OCI-LY1 (cell line): ENCODE measurements at regions not wholly inside any gene's neighbourhood (a gene's known extent, or its start where the extent isn't known, plus 50 kb on each side); places are given as distances from the start of the nearest gene placed in this dataset.

Source experiments
- H2AFZ ChIP-seq: fragments of 200-600 bp; sonication (generic), shearing (Covaris generic); 2 replicates; pipeline ENCODE4 v1.6.0; 2014; ENCODE audit warnings: antibody characterized with exemption, mild to moderate bottlenecking, low read length
- H3F3A ChIP-seq: fragments of 200-600 bp; sonication (generic), shearing (Covaris generic); 2 replicates; pipeline ENCODE4 v1.6.0; 2014; ENCODE audit warnings: mild to moderate bottlenecking, antibody characterized with exemption, low read length, moderate library complexity; ENCODE audit not compliant: insufficient read depth
- H3K27ac ChIP-seq: fragments of 200-600 bp; sonication (generic); 2 replicates; pipeline ENCODE4 v1.5.1; 2014; ENCODE audit warnings: low read length, mixed run types, mild to moderate bottlenecking, low read depth; ENCODE audit not compliant: poor library complexity, severe bottlenecking
- H3K27me3 ChIP-seq: fragments of 200-600 bp; sonication (generic); 2 replicates; pipeline ENCODE4 v1.6.0; 2014; ENCODE audit warnings: antibody characterized with exemption, mild to moderate bottlenecking, low read length, moderate library complexity; ENCODE audit not compliant: insufficient read depth
- H3K36me3 ChIP-seq: fragments of 200-600 bp; sonication (generic); 2 replicates; pipeline ENCODE4 v1.6.1; 2014; ENCODE audit warnings: mild to moderate bottlenecking, antibody characterized with exemption, low read length, moderate library complexity, mixed read lengths; ENCODE audit not compliant: insufficient read depth
- H3K4me1 ChIP-seq: fragments of 200-600 bp; sonication (generic); 2 replicates; pipeline ENCODE4 v1.5.1; 2014; ENCODE audit warnings: mild to moderate bottlenecking, low read length, moderate library complexity; ENCODE audit not compliant: insufficient read depth, severe bottlenecking
- H3K4me2 ChIP-seq: fragments of 200-600 bp; sonication (generic), shearing (Covaris generic); 2 replicates; pipeline ENCODE4 v1.6.1; 2014; ENCODE audit warnings: low read length
- H3K4me3 ChIP-seq: fragments of 200-600 bp; sonication (generic); 2 replicates; pipeline ENCODE4 v1.5.1; 2014; ENCODE audit warnings: low read length, low read depth, mild to moderate bottlenecking, mixed read lengths; ENCODE audit not compliant: poor library complexity, severe bottlenecking
- H3K79me2 ChIP-seq: fragments of 200-600 bp; shearing (Covaris generic); 2 replicates; pipeline ENCODE4 v1.6.1; 2016; ENCODE audit warnings: mixed run types, low read length, mixed read lengths; ENCODE audit not compliant: insufficient read depth
- H3K9ac ChIP-seq: fragments of 200-600 bp; sonication (generic), shearing (Covaris generic); 2 replicates; pipeline ENCODE4 v1.6.1; 2014; ENCODE audit warnings: mild to moderate bottlenecking, low read length, mixed read lengths
- H3K9me2 ChIP-seq: fragments of 200-600 bp; sonication (generic), shearing (Covaris generic); 2 replicates; pipeline ENCODE4 v1.6.1; 2014; ENCODE audit warnings: low read depth, mild to moderate bottlenecking, low read length, mixed read lengths
- H3K9me3 ChIP-seq: fragments of 200-600 bp; shearing (Covaris generic); 2 replicates; pipeline ENCODE4 v1.6.1; 2014; ENCODE audit warnings: low read length, mixed read lengths
- H4K20me1 ChIP-seq: fragments of 200-600 bp; sonication (generic), shearing (Covaris generic); 2 replicates; pipeline ENCODE4 v1.6.0; 2016; ENCODE audit warnings: mild to moderate bottlenecking, low read length; ENCODE audit not compliant: insufficient read depth
- CTCF ChIP-seq: fragments of 200-600 bp; sonication (generic), shearing (Covaris generic); IDR thresholded peaks from 2 replicates; pipeline ENCODE4 v1.5.1; 2017; ENCODE audit warnings: mild to moderate bottlenecking, antibody characterized with exemption, low read length, moderate library complexity, mixed read lengths
- EZH2 ChIP-seq: fragments of 200-600 bp; sonication (generic), shearing (Covaris generic); IDR thresholded peaks from 2 replicates; pipeline ENCODE4 v1.8.0; 2017; ENCODE audit warnings: borderline replicate concordance, mixed run types, mild to moderate bottlenecking, antibody characterized with exemption, low read length, moderate library complexity, mixed read lengths

GRCh38 chr3:24944805-24945520, 450.3 kb upstream of the THRB start:
- no peaks in the 10 kb centered on the region for H3K27me3 ChIP-seq
- H3K27ac ChIP-seq, result no peak overlapping the region
- H4K20me1 ChIP-seq, result no peaks in the 10 kb centered on the region
- H3K4me2 ChIP-seq, result no peak overlapping the region
- no peaks in the 10 kb centered on the region for H3K4me1 ChIP-seq
- no peaks in the 10 kb centered on the region for H3F3A ChIP-seq
- H3K79me2 ChIP-seq, result no peaks in the 10 kb centered on the region
- no peaks in the 10 kb centered on the region for H3K36me3 ChIP-seq
- no peak overlapping the region for H3K9ac ChIP-seq
- no peak overlapping the region for H2AFZ ChIP-seq
- H3K9me2 ChIP-seq, result no peaks in the 10 kb centered on the region
- TF ChIP-seq CTCF, result no peak
- TF ChIP-seq EZH2, result no peak
- no peak overlapping the region for H3K4me3 ChIP-seq
- no peaks in the 10 kb centered on the region for H3K9me3 ChIP-seq

GRCh38 chr3:24945563-24945962, 450.9 kb upstream of the THRB start:
- H3F3A ChIP-seq, result no peaks in the 10 kb centered on the region
- TF ChIP-seq CTCF (no peak), EZH2 (no peak)
- no peaks in the 10 kb centered on the region for H3K36me3 ChIP-seq
- H4K20me1 ChIP-seq, result no peaks in the 10 kb centered on the region
- H3K9me3 ChIP-seq, result no peaks in the 10 kb centered on the region
- no peak overlapping the region for H2AFZ ChIP-seq
- H3K27me3 ChIP-seq, result no peaks in the 10 kb centered on the region
- H3K27ac ChIP-seq, result no peak overlapping the region
- no peak overlapping the region for H3K4me3 ChIP-seq
- H3K4me1 ChIP-seq, result no peaks in the 10 kb centered on the region
- H3K9me2 ChIP-seq, result no peaks in the 10 kb centered on the region
- H3K9ac ChIP-seq, result no peak overlapping the region
- H3K4me2 ChIP-seq, result no peak overlapping the region
- H3K79me2 ChIP-seq, result no peaks in the 10 kb centered on the region

- Histone ChIP-seq H3K9me2 (no peaks in the 10 kb centered on the region), H3K4me1 (no peaks in the 10 kb centered on the region), H3F3A (no peaks in the 10 kb centered on the region), H3K4me2 (no peak overlapping the region), H3K9ac (no peak overlapping the region), H3K27me3 (no peaks in the 10 kb centered on the region), H4K20me1 (no peaks in the 10 kb centered on the region), H3K4me3 (no peak overlapping the region), H3K36me3 (no peaks in the 10 kb centered on the region), H2AFZ (no peak overlapping the region), H3K9me3 (no peaks in the 10 kb centered on the region), H3K79me2 (no peaks in the 10 kb centered on the region), H3K27ac (no peak overlapping the region)
- TF ChIP-seq EZH2, result no peak
- TF ChIP-seq CTCF, result no peak
These were observed 452.5 kb upstream of the THRB start for GRCh38 chr3:24947103-24947502.
